Esophagus muscularis mucosa (tissue), 4 donors: ENCODE measurements at regions not wholly inside any gene's neighbourhood (a gene's known extent, or its start where the extent isn't known, plus 50 kb on each side); places are given as distances from the start of the nearest gene placed in this dataset.

Experiments
- DNase-seq: peaks from one replicate; pipeline ENCODE4 v3.0.0-alpha.2; 2017; ENCODE audit errors: extremely low spot score
- H3K27ac ChIP-seq, 4 donors: fragments of 200-600 bp; sonication (generic); replicated peaks in 1 of 4; 1 replicate in 3 of 4; 2 replicates in 1 of 4; pipeline ENCODE4 v1.5.1; 2016 to 2019; ENCODE audit warnings: mild to moderate bottlenecking in 1 of 4
- H3K27me3 ChIP-seq, 4 donors: fragments of 200-600 bp; sonication (generic); one replicate each; pipeline versions ENCODE4 v1.5.1 to v1.6.0; 2016 to 2019
- H3K36me3 ChIP-seq, 4 donors: fragments of 200-600 bp; sonication (generic); one replicate each; pipeline ENCODE4 v1.5.1; 2016 to 2019
- H3K4me1 ChIP-seq, 4 donors: fragments of 200-600 bp; sonication (generic); one replicate each; pipeline ENCODE4 v1.5.1; 2016 to 2019
- H3K4me3 ChIP-seq, 4 donors: fragments of 200-600 bp; sonication (generic); 1 replicate in 2 of 4; 2 replicates in 2 of 4; pipeline ENCODE4 v1.5.1; 2016 to 2019; ENCODE audit warnings: mild to moderate bottlenecking in 4 of 4, moderate library complexity in 1 of 4
- H3K9me3 ChIP-seq, 4 donors: fragments of 200-600 bp; sonication (generic); 1 replicate in 3 of 4; 2 replicates in 1 of 4; pipeline ENCODE4 v1.5.1; 2016 to 2019
- EP300 ChIP-seq: sonication (generic); formaldehyde crosslinking; IDR thresholded peaks from one replicate; pipeline ENCODE4 v1.6.1; 2017; ENCODE audit warnings: antibody characterized with exemption
- POLR2A ChIP-seq: fragments of 450-650 bp; IDR thresholded peaks from one replicate; pipeline ENCODE4 v1.6.1; 2017; ENCODE audit warnings: antibody characterized with exemption, moderate library complexity, mild to moderate bottlenecking, low read depth
- POLR2AphosphoS5 ChIP-seq, 2 donors: sonication (generic); formaldehyde crosslinking; IDR thresholded peaks; one replicate each; pipeline ENCODE4 v1.6.1; 2017; ENCODE audit warnings: antibody characterized with exemption in 2 of 2
- WGBS: methylation state at CpG from one replicate; pipeline ENCODE4 v1.1.5; 2018; 5-methylcytosine and 5-hydroxymethylcytosine counted together
- intact Hi-C: fragments of 100-400 bp; cut with DNase I; formaldehyde crosslinking; loops from one replicate; pipeline ENCODE4 v1.15.1; 2023
- TF ChIP-seq, protein P1 (sequence below), 3 experiments: fragments of 200-600 bp in 2 of 3; fragments of 450-650 bp in 1 of 3; sonication (generic) in 2 of 3; IDR thresholded peaks; one replicate each; pipeline ENCODE4 v1.5.1; 2017 to 2019; ENCODE audit warnings: antibody characterized with exemption in 3 of 3, mild to moderate bottlenecking in 2 of 3, moderate library complexity in 1 of 3

DNA sequence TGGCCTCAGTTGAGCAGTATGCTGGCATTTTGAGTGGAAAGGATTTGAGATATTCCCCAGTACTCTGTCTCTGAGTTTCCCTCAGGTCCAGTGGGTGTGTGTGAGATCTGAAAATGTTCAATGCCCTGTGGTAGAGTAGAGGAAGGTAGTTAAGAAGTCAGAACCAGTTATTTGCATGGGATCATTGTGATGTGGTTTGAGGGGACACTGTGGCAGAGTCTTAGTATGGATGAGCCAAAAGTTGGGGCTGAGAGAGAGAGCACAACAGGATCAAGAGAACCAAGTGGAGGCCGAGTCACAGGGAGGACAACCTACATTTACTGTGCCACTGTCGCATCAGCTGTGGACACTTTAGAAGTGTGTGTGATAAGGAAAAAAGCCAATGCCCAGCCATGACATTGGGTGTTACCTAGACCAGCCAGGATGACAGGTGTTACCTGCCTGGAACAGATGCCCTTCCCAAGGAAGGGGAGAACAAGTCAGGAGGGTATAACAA is 128.9 kb upstream of the IL12B start:
- Histone ChIP-seq H3K27me3 (no peaks in the 10 kb centered on the region), H3K4me1 (peaks cover 0 to 9% (median 0%) of the 10 kb centered on the region in 4 donors), H3K9me3 (no peaks in the 10 kb centered on the region), H3K27ac (no peak overlapping the region), H3K36me3 (no peaks in the 10 kb centered on the region), H3K4me3 (no peak overlapping the region)
- intact Hi-C loops = no loop called here
- TF ChIP-seq POLR2AphosphoS5 (IDR thresholded peaks at IDR 0.05) (no peak), EP300 (no peak), POLR2A (no peak)
- TF ChIP-seq, protein P1, sequence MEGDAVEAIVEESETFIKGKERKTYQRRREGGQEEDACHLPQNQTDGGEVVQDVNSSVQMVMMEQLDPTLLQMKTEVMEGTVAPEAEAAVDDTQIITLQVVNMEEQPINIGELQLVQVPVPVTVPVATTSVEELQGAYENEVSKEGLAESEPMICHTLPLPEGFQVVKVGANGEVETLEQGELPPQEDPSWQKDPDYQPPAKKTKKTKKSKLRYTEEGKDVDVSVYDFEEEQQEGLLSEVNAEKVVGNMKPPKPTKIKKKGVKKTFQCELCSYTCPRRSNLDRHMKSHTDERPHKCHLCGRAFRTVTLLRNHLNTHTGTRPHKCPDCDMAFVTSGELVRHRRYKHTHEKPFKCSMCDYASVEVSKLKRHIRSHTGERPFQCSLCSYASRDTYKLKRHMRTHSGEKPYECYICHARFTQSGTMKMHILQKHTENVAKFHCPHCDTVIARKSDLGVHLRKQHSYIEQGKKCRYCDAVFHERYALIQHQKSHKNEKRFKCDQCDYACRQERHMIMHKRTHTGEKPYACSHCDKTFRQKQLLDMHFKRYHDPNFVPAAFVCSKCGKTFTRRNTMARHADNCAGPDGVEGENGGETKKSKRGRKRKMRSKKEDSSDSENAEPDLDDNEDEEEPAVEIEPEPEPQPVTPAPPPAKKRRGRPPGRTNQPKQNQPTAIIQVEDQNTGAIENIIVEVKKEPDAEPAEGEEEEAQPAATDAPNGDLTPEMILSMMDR (IDR thresholded peaks at IDR 0.05) = no peak
- 97% methylated on average over 2 of the region's 2 CpGs for WGBS
- DNase-seq = peak; percentile 10

DNA sequence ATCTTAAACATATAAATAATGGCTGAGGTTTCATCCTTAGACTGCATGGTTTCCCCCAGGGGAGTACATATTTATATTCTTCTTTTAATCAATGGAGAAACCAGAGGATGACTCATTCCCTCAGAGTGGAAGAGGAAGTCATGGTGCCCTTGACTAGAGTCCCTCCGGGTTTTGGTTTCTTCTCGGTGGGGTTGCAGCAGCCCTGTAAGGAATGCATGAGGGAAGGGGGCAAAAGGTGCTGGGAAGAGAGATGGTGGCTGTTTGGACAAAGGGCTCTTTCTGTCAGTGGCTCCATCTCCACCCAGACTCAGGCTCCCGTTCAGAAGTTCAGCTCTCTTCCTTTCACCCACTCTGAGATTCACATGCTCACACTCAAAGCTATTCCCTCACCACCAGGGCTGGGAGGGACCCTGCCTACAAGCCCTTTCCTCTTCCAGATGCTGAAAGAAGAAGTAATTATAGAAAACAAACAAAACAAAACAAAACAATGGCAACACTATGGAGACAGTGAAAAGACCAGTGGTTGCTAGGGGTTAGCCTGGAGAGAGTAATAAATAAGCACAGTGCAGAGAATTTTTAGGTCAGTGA is 129.8 kb upstream of the IL12B start:
- intact Hi-C loops = no loop called here
- WGBS = 60% methylated on average over 3 of the region's 3 CpGs
- no peak for TF ChIP-seq EP300
- TF ChIP-seq, protein P1 (IDR thresholded peaks at IDR 0.05) = no peak
- no peak for TF ChIP-seq POLR2A
- no peak for TF ChIP-seq POLR2AphosphoS5 (IDR thresholded peaks at IDR 0.05)

DNA sequence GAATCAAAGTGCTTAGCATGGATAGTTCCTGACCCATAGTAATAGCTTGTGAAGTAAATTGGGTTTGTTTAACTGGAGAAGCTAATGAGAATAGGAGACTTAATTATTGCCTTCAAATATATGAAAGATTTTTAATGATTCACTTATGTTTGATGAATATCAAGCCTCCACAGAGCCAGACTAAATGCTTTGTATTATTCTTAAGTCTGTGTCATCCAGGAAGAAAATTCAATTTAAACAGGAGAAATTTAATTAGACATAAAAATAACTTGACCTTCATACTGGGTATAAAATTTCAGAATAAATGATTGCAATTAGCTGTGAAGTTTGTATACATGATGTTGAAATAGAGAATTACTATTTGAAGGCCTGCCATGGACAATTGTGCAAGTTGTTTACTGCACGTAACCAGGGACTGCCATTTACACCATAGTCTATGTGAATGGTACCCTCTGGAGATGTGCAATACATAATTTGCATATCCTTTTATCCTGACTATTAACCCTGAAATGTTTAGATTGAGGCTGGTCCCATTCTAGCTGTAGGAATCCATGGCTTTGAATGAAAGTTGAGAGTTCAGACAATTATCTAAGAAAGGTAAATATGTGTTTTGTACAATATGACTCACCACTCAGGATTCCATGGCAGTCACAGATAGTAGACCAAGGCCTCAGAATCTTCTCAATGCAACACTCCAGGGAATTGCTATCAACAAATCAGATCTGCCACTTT is 133.5 kb upstream of the IL12B start:
- no peaks in the 10 kb centered on the region for H3K27me3 ChIP-seq
- intact Hi-C loops = no loop called here
- H3K36me3 ChIP-seq = no peaks in the 10 kb centered on the region
- no peaks in the 10 kb centered on the region for H3K9me3 ChIP-seq
- H3K4me3 ChIP-seq = no peak overlapping the region
- H3K4me1 ChIP-seq = peaks cover 0 to 9% (median 0%) of the 10 kb centered on the region in 4 donors
- DNase-seq = no peak
- no peak overlapping the region for H3K27ac ChIP-seq
- WGBS = 89% methylated on average over 1 of the region's 1 CpG
- TF ChIP-seq EP300 (no peak), POLR2AphosphoS5 (IDR thresholded peaks at IDR 0.05) (no peak), POLR2A (no peak)
- TF ChIP-seq, protein P1 (IDR thresholded peaks at IDR 0.05) = no peak

More for the DNA sequence above, 129.8 kb upstream of the IL12B start:
- H3K27ac ChIP-seq = no peak overlapping the region
- H3K9me3 ChIP-seq = no peaks in the 10 kb centered on the region
- peaks cover 0 to 9% (median 0%) of the 10 kb centered on the region in 4 donors for H3K4me1 ChIP-seq
- no peaks in the 10 kb centered on the region for H3K27me3 ChIP-seq
- H3K36me3 ChIP-seq = no peaks in the 10 kb centered on the region
- H3K4me3 ChIP-seq = no peak overlapping the region
- no peak for DNase-seq

DNA sequence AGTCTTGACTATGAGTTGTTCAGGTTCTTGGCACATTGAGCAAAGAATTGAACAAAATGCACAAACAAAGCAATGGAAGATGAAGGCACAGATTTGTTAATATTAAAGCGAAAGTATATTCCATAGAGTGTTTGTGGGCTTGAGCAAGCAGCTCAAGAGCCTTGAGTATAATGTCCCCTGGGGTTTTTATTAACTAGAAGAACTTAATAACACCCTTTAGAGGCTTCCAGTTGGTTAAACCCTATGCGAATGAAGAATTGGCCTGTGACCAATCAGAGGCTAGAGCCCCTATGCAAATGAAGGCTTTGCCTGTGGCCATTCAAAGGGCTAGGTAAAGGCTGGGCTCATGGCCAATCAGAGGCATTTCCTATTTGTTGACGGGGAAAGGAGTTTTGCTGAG is 135.3 kb upstream of the IL12B start:
- no peak for TF ChIP-seq POLR2A
- TF ChIP-seq EP300 = no peak
- TF ChIP-seq POLR2AphosphoS5 (IDR thresholded peaks at IDR 0.05) = no peak
- TF ChIP-seq, protein P1 (IDR thresholded peaks at IDR 0.05) = no peak
- 88% methylated on average over 3 of the region's 3 CpGs for WGBS
- Histone ChIP-seq H3K27ac (no peak overlapping the region), H3K9me3 (no peaks in the 10 kb centered on the region), H3K4me1 (peaks cover 0 to 9% (median 0%) of the 10 kb centered on the region in 4 donors), H3K4me3 (no peak overlapping the region), H3K36me3 (no peaks in the 10 kb centered on the region), H3K27me3 (no peaks in the 10 kb centered on the region)
- intact Hi-C loops = no loop called here
- DNase-seq = no peak
